Muscle of leg (tissue), 3 donors: ENCODE measurements at regions not wholly inside any gene's neighbourhood (a gene's known extent, or its start where the extent isn't known, plus 50 kb on each side); places are given as distances from the start of the nearest gene placed in this dataset.
"Not testable (repeated sequence)": the region's sequence is repeated elsewhere in the genome, so short reads cannot be mapped to it uniquely, and the experiment has no call there.

Source experiments
- DNase-seq: peaks from one replicate; pipeline ENCODE4 v3.0.0; 2013
- H3K27ac ChIP-seq: one replicate; pipeline ENCODE4 v1.5.1; 2013; ENCODE audit warnings: mild to moderate bottlenecking, low read length, control low read depth
- H3K27me3 ChIP-seq: one replicate; pipeline ENCODE4 v1.6.1; 2013; ENCODE audit warnings: low read length; ENCODE audit not compliant: control insufficient read depth, insufficient read depth
- H3K36me3 ChIP-seq: one replicate; pipeline ENCODE4 v1.6.1; 2013; ENCODE audit warnings: low read length; ENCODE audit not compliant: control insufficient read depth, insufficient read depth
- H3K4me1 ChIP-seq: one replicate; pipeline ENCODE4 v1.6.1; 2013; ENCODE audit warnings: low read length; ENCODE audit not compliant: control insufficient read depth, insufficient read depth
- H3K4me3 ChIP-seq: one replicate; pipeline ENCODE4 v1.5.1; 2013; ENCODE audit warnings: low read length, control low read depth
- H3K9me3 ChIP-seq: replicated peaks from 2 replicates; pipeline ENCODE4 v1.6.1; 2013; ENCODE audit warnings: low read depth, low read length; ENCODE audit not compliant: control insufficient read depth
- WGBS: methylation state at CpG from one replicate; pipeline ENCODE4 v1.1.5; 2013; ENCODE audit warnings: missing lambda C conversion rate; ENCODE audit not compliant: insufficient coverage; 5-methylcytosine and 5-hydroxymethylcytosine counted together

- not testable (repeated sequence) for H3K36me3 ChIP-seq, H3K4me1 ChIP-seq, DNase-seq, H3K27ac ChIP-seq, H3K4me3 ChIP-seq, H3K9me3 ChIP-seq, H3K27me3 ChIP-seq
- WGBS = 94% methylated on average over 20 of the region's 37 CpGs
Observed at GRCh38 chr3:163551915-163552658, 1526.2 kb downstream of the SI start.

GRCh38 chr3:163548015-163548414, 1530.3 kb downstream of the SI start:
- DNase-seq = no peak
- H3K4me1 ChIP-seq = no peaks in the 10 kb centered on the region
- WGBS = no CpG with 5 or more reads among the region's 1 CpG

GRCh38 chr3:163547014-163547685, 1531.1 kb downstream of the SI start:
- H3K4me3 ChIP-seq = no peak overlapping the region
- no peaks in the 10 kb centered on the region for H3K4me1 ChIP-seq
- H3K9me3 ChIP-seq = no peaks in the 10 kb centered on the region
- no peaks in the 10 kb centered on the region for H3K27me3 ChIP-seq
- no peak overlapping the region for H3K27ac ChIP-seq
- no peaks in the 10 kb centered on the region for H3K36me3 ChIP-seq
- WGBS = no CpG with 5 or more reads among the region's 3 CpGs
- no peak for DNase-seq

More at GRCh38 chr3:163548015-163548414, 1530.3 kb downstream of the SI start:
- Histone ChIP-seq H3K9me3 (no peaks in the 10 kb centered on the region), H3K27ac (no peak overlapping the region), H3K4me3 (no peak overlapping the region), H3K36me3 (no peaks in the 10 kb centered on the region), H3K27me3 (no peaks in the 10 kb centered on the region)

- no CpG with 5 or more reads among the region's 2 CpGs for WGBS
- H3K27me3 ChIP-seq = no peaks in the 10 kb centered on the region
Observed at GRCh38 chr3:163543662-163544061, 1534.6 kb downstream of the SI start.

GRCh38 chr3:163541629-163542028, 1536.7 kb downstream of the SI start:
- no peaks in the 10 kb centered on the region for H3K36me3 ChIP-seq
- H3K4me1 ChIP-seq = no peaks in the 10 kb centered on the region
- DNase-seq = no peak
- H3K9me3 ChIP-seq = no peaks in the 10 kb centered on the region
- no peak overlapping the region for H3K4me3 ChIP-seq
- no peak overlapping the region for H3K27ac ChIP-seq
- no CpG with 5 or more reads among the region's 1 CpG for WGBS
- no peaks in the 10 kb centered on the region for H3K27me3 ChIP-seq

More at GRCh38 chr3:163543662-163544061, 1534.6 kb downstream of the SI start:
- H3K4me1 ChIP-seq = no peaks in the 10 kb centered on the region
- H3K27ac ChIP-seq = no peak overlapping the region
- no peak overlapping the region for H3K4me3 ChIP-seq
- no peaks in the 10 kb centered on the region for H3K36me3 ChIP-seq
- no peak for DNase-seq
- no peaks in the 10 kb centered on the region for H3K9me3 ChIP-seq

GRCh38 chr3:163538387-163538786, 1539.9 kb downstream of the SI start:
- no peaks in the 10 kb centered on the region for H3K4me1 ChIP-seq
- DNase-seq = no peak
- H3K27ac ChIP-seq = no peak overlapping the region
- no peaks in the 10 kb centered on the region for H3K27me3 ChIP-seq
- H3K9me3 ChIP-seq = no peaks in the 10 kb centered on the region
- WGBS = no CpG with 5 or more reads among the region's 4 CpGs
- H3K4me3 ChIP-seq = no peak overlapping the region
- H3K36me3 ChIP-seq = no peaks in the 10 kb centered on the region

GRCh38 chr3:163533381-163533780, 1544.9 kb downstream of the SI start:
- Histone ChIP-seq H3K4me1 (no peaks in the 10 kb centered on the region), H3K4me3 (no peak overlapping the region), H3K36me3 (no peaks in the 10 kb centered on the region), H3K27me3 (no peaks in the 10 kb centered on the region), H3K27ac (no peak overlapping the region), H3K9me3 (no peaks in the 10 kb centered on the region)
- DNase-seq = no peak
- no CpG with 5 or more reads among the region's 1 CpG for WGBS

GRCh38 chr3:163523375-163523774, 1554.9 kb downstream of the SI start:
- Histone ChIP-seq H3K36me3 (no peaks in the 10 kb centered on the region), H3K27me3 (no peaks in the 10 kb centered on the region), H3K27ac (no peak overlapping the region), H3K4me1 (no peaks in the 10 kb centered on the region), H3K9me3 (no peaks in the 10 kb centered on the region), H3K4me3 (no peak overlapping the region)
- DNase-seq = no peak
- WGBS = no CpG with 5 or more reads among the region's 1 CpG

- Histone ChIP-seq H3K4me1 (no peaks in the 10 kb centered on the region), H3K27ac (no peak overlapping the region), H3K9me3 (no peaks in the 10 kb centered on the region), H3K27me3 (no peaks in the 10 kb centered on the region), H3K36me3 (no peaks in the 10 kb centered on the region), H3K4me3 (no peak overlapping the region)
- WGBS = no CpG with 5 or more reads among the region's 1 CpG
- no peak for DNase-seq
Observed at GRCh38 chr3:163521261-163521660, 1557.0 kb downstream of the SI start.

- H3K27me3 ChIP-seq = no peaks in the 10 kb centered on the region
- no peak overlapping the region for H3K4me3 ChIP-seq
- DNase-seq = no peak
- H3K36me3 ChIP-seq = no peaks in the 10 kb centered on the region
- H3K27ac ChIP-seq = no peak overlapping the region
- WGBS = 100% methylated on average over 3 of the region's 3 CpGs
- no peaks in the 10 kb centered on the region for H3K4me1 ChIP-seq
- H3K9me3 ChIP-seq = no peaks in the 10 kb centered on the region
Observed at GRCh38 chr3:163518065-163518464, 1560.2 kb downstream of the SI start.
